CD14-positive monocyte (primary cell): ENCODE measurements at regions not wholly inside any gene's neighbourhood (a gene's known extent, or its start where the extent isn't known, plus 50 kb on each side); places are given as distances from the start of the nearest gene placed in this dataset.

Source experiments
- DNase-seq, 3 donors: peaks; one replicate each; pipeline ENCODE4 v3.0.0-alpha.2; 2011 to 2022
- H2AFZ ChIP-seq: 2 replicates; pipeline ENCODE4 v1.6.0; 2012; ENCODE audit warnings: mild to moderate bottlenecking, low read depth, low read length, inconsistent platforms; ENCODE audit not compliant: insufficient read depth, poor library complexity, severe bottlenecking
- H3K27ac ChIP-seq, 2 donors: 1 replicate in 1 of 2; 2 replicates in 1 of 2; pipeline ENCODE4 v1.5.1; 2012 to 2013; ENCODE audit warnings: low read length in 2 of 2, control low read depth in 1 of 2, inconsistent platforms in 1 of 2, low read depth in 1 of 2, mild to moderate bottlenecking in 1 of 2
- H3K27me3 ChIP-seq, 2 donors: one replicate each; pipeline versions ENCODE4 v1.6.0 to v1.6.1; 2011 to 2013; ENCODE audit warnings: low read length in 2 of 2; ENCODE audit not compliant: control insufficient read depth in 2 of 2, insufficient read depth in 2 of 2
- H3K36me3 ChIP-seq, 2 donors: replicated peaks in 1 of 2; 1 replicate in 1 of 2; 2 replicates in 1 of 2; pipeline versions ENCODE4 v1.5.1 to v1.6.1; 2012 to 2013; ENCODE audit warnings: low read length in 2 of 2, control low read depth in 1 of 2, inconsistent platforms in 1 of 2, mild to moderate bottlenecking in 1 of 2; ENCODE audit not compliant: insufficient read depth in 2 of 2, control insufficient read depth in 1 of 2
- H3K4me1 ChIP-seq, 2 donors: 1 replicate in 1 of 2; 2 replicates in 1 of 2; pipeline versions ENCODE4 v1.5.1 to v1.6.1; 2012 to 2013; ENCODE audit warnings: low read length in 2 of 2, control low read depth in 1 of 2, inconsistent platforms in 1 of 2, mild to moderate bottlenecking in 1 of 2, moderate library complexity in 1 of 2; ENCODE audit not compliant: insufficient read depth in 2 of 2, control insufficient read depth in 1 of 2
- H3K4me2 ChIP-seq: replicated peaks from 2 replicates; pipeline ENCODE3; 2012; ENCODE audit warnings: low read length, moderate library complexity, mild to moderate bottlenecking; ENCODE audit not compliant: poor library complexity, severe bottlenecking; ENCODE audit errors: extremely low read depth
- H3K4me3 ChIP-seq, 3 experiments: fragments of 200-600 bp in 1 of 3; sonication (generic) in 1 of 3; replicated peaks in 1 of 3; 1 replicate in 2 of 3; 2 replicates in 1 of 3; pipeline ENCODE4 v1.5.1; 2011 to 2013; ENCODE audit warnings: low read length in 3 of 3, mild to moderate bottlenecking in 3 of 3, control low read depth in 2 of 3, low read depth in 2 of 3, inconsistent platforms in 1 of 3, moderate library complexity in 1 of 3
- H3K79me2 ChIP-seq: 2 replicates; pipeline ENCODE4 v1.6.0; 2012; ENCODE audit warnings: mild to moderate bottlenecking, control low read depth, inconsistent platforms, low read length, moderate library complexity; ENCODE audit not compliant: insufficient read depth
- H3K9ac ChIP-seq: 2 replicates; pipeline ENCODE4 v1.6.0; 2017; ENCODE audit warnings: low read length, mild to moderate bottlenecking; ENCODE audit not compliant: insufficient read depth, poor library complexity, severe bottlenecking
- H3K9me3 ChIP-seq, 2 donors: replicated peaks in 1 of 2; 1 replicate in 1 of 2; 2 replicates in 1 of 2; pipeline versions ENCODE4 v1.5.1 to v1.6.1; 2012 to 2013; ENCODE audit warnings: low read length in 2 of 2, control low read depth in 1 of 2; ENCODE audit not compliant: control insufficient read depth in 1 of 2, insufficient read depth in 1 of 2
- H4K20me1 ChIP-seq: 2 replicates; pipeline ENCODE4 v1.6.0; 2012; ENCODE audit warnings: mild to moderate bottlenecking, low read length, control low read depth, moderate library complexity; ENCODE audit not compliant: insufficient read depth
- H3K27ac Mint-ChIP-seq, 7 donors: one replicate each; pipeline ENCODE4 v1.8.0; 2020; ENCODE audit warnings: mild to moderate bottlenecking in 7 of 7, mixed read lengths in 7 of 7, moderate library complexity in 6 of 7, inconsistent platforms in 2 of 7
- H3K27me3 Mint-ChIP-seq, 3 donors: one replicate each; pipeline ENCODE4 v1.8.0; 2021 to 2022; ENCODE audit warnings: low read depth in 3 of 3, mild to moderate bottlenecking in 3 of 3, mixed read lengths in 3 of 3, moderate library complexity in 3 of 3, inconsistent platforms in 1 of 3
- H3K36me3 Mint-ChIP-seq, 2 donors: one replicate each; pipeline ENCODE4 v1.8.0; 2020; ENCODE audit warnings: mixed read lengths in 2 of 2, inconsistent platforms in 1 of 2, mild to moderate bottlenecking in 1 of 2
- H3K4me1 Mint-ChIP-seq: one replicate; pipeline ENCODE4 v1.8.0; 2020; ENCODE audit warnings: mild to moderate bottlenecking, mixed read lengths
- H3K4me3 Mint-ChIP-seq, 2 donors: one replicate each; pipeline ENCODE4 v1.8.0; 2020; ENCODE audit warnings: mild to moderate bottlenecking in 2 of 2, mixed read lengths in 2 of 2, moderate library complexity in 1 of 2
- H3K9me3 Mint-ChIP-seq, 7 donors: one replicate each; pipeline ENCODE4 v1.8.0; 2020 to 2022; ENCODE audit warnings: mixed read lengths in 7 of 7, mild to moderate bottlenecking in 6 of 7, moderate library complexity in 6 of 7, inconsistent platforms in 2 of 7
- CTCF ChIP-seq: fragments of 200-600 bp; IDR thresholded peaks from one replicate; pipeline ENCODE4 v1.8.0; 2022; ENCODE audit warnings: antibody characterized with exemption, mild to moderate bottlenecking
- WGBS: methylation state at CpG from one replicate; pipeline ENCODE4 v1.1.5; 2013; ENCODE audit warnings: missing lambda C conversion rate; ENCODE audit not compliant: insufficient coverage; 5-methylcytosine and 5-hydroxymethylcytosine counted together
- intact Hi-C, 2 donors: fragments of 100-400 bp; cut with micrococcal nuclease; formaldehyde crosslinking; loops; one replicate each; pipeline versions ENCODE4 v1.15.0 to v1.15.1; 2023

- intact Hi-C loops, result no loop called here
- no peaks in the 10 kb centered on the region for H3K79me2 ChIP-seq
- no peak overlapping the region for H3K27ac ChIP-seq
- H3K4me2 ChIP-seq, result no peak overlapping the region
- no peak overlapping the region for H2AFZ ChIP-seq
- no peaks in the 10 kb centered on the region for H3K36me3 Mint-ChIP-seq
- H4K20me1 ChIP-seq, result no peaks in the 10 kb centered on the region
- no CpG with 5 or more reads among the region's 1 CpG for WGBS
- H3K9me3 ChIP-seq, result no peaks in the 10 kb centered on the region
- no peak overlapping the region for H3K9ac ChIP-seq
- no peaks in the 10 kb centered on the region for H3K36me3 ChIP-seq
- peaks cover 0 to 3% (median 0%) of the 10 kb centered on the region in 3 donors for H3K27me3 Mint-ChIP-seq
- no peaks in the 10 kb centered on the region for H3K4me1 ChIP-seq
- H3K27ac Mint-ChIP-seq, result no peak overlapping the region
- no peak for DNase-seq
- no peaks in the 10 kb centered on the region for H3K4me1 Mint-ChIP-seq
- H3K9me3 Mint-ChIP-seq, result peaks cover 0 to 7% (median 0%) of the 10 kb centered on the region in 7 donors
- no peaks in the 10 kb centered on the region for H3K27me3 ChIP-seq
- TF ChIP-seq CTCF, result no peak
- no peak overlapping the region for H3K4me3 Mint-ChIP-seq
- H3K4me3 ChIP-seq, result no peak overlapping the region
Observed at GRCh38 chr7:46071601-46072000, 150.5 kb upstream of the IGFBP3 start.

GRCh38 chr7:46071076-46071475 lies 150.0 kb upstream of the IGFBP3 start:
- Mint-ChIP-seq H3K27ac (no peak overlapping the region), H3K36me3 (no peaks in the 10 kb centered on the region), H3K9me3 (peaks cover 0 to 7% (median 0%) of the 10 kb centered on the region in 7 donors), H3K4me1 (no peaks in the 10 kb centered on the region), H3K27me3 (peaks cover 0 to 3% (median 0%) of the 10 kb centered on the region in 3 donors), H3K4me3 (no peak overlapping the region)
- H3K9ac ChIP-seq, result no peak overlapping the region
- no peaks in the 10 kb centered on the region for H4K20me1 ChIP-seq
- no peak overlapping the region for H3K4me2 ChIP-seq
- H3K36me3 ChIP-seq, result no peaks in the 10 kb centered on the region
- H3K27ac ChIP-seq, result no peak overlapping the region
- H3K79me2 ChIP-seq, result no peaks in the 10 kb centered on the region
- no peaks in the 10 kb centered on the region for H3K9me3 ChIP-seq
- H3K4me1 ChIP-seq, result no peaks in the 10 kb centered on the region
- H3K27me3 ChIP-seq, result no peaks in the 10 kb centered on the region
- no peak overlapping the region for H3K4me3 ChIP-seq
- intact Hi-C loops, result no loop called here
- no peak for DNase-seq
- no peak for TF ChIP-seq CTCF
- 100% methylated on average over 2 of the region's 3 CpGs for WGBS
- no peak overlapping the region for H2AFZ ChIP-seq
